Subcutaneous abdominal adipose tissue (tissue), 5 donors: ENCODE measurements at regions not wholly inside any gene's neighbourhood (a gene's known extent, or its start where the extent isn't known, plus 50 kb on each side); places are given as distances from the start of the nearest gene placed in this dataset.

Source experiments
- H3K27ac ChIP-seq: one replicate; pipeline ENCODE4 v1.7.0; 2013; ENCODE audit warnings: low read depth, mild to moderate bottlenecking, inconsistent platforms, low read length, moderate library complexity
- H3K27me3 ChIP-seq, 5 donors: one replicate each; pipeline ENCODE4 v1.7.0; 2013; ENCODE audit warnings: low read length in 5 of 5, inconsistent platforms in 1 of 5; ENCODE audit not compliant: control insufficient read depth in 5 of 5, insufficient read depth in 4 of 5
- H3K36me3 ChIP-seq, 5 donors: one replicate each; pipeline ENCODE4 v1.7.0; 2013; ENCODE audit warnings: low read length in 5 of 5; ENCODE audit not compliant: control insufficient read depth in 5 of 5, insufficient read depth in 5 of 5
- H3K4me1 ChIP-seq, 5 donors: one replicate each; pipeline ENCODE4 v1.7.0; 2013; ENCODE audit warnings: low read length in 5 of 5, mild to moderate bottlenecking in 3 of 5, moderate library complexity in 1 of 5; ENCODE audit not compliant: control insufficient read depth in 5 of 5, insufficient read depth in 5 of 5
- H3K4me3 ChIP-seq, 5 donors: one replicate each; pipeline ENCODE4 v1.7.0; 2013; ENCODE audit warnings: low read length in 5 of 5, low read depth in 1 of 5
- H3K9ac ChIP-seq, 5 donors: one replicate each; pipeline ENCODE4 v1.7.0; 2013; ENCODE audit warnings: low read length in 5 of 5, mild to moderate bottlenecking in 4 of 5, moderate library complexity in 3 of 5
- H3K9me3 ChIP-seq, 5 donors: one replicate each; pipeline ENCODE4 v1.7.0; 2013; ENCODE audit warnings: low read length in 5 of 5; ENCODE audit not compliant: control insufficient read depth in 5 of 5
- donor health status: healthy.
- donor health status: healthy.
- donor health status: healthy.
- donor health status: healthy.
- donor health status: healthy.

DNA sequence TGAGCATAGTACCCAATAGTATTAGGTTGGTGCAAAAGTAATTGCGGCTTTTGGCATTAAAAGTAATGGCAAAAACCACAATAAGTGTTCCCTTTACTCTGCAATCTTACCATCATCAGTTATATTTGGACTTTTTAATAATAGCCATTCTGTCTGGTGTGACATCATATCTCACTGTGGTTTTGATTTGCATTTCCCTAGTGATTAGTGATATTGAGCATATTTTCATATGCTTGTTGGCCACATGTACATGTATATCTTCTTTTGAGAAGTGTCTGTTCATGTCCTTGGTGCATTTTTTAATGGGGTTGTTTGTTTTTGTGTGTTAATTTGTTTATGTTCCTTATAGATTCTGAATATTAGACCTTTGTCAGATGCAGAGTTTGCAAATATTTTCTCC lies 289.9 kb downstream of the FAM170A start:
- Histone ChIP-seq H3K4me3 (no peak overlapping the region), H3K36me3 (no peaks in the 10 kb centered on the region), H3K9me3 (no peaks in the 10 kb centered on the region), H3K4me1 (no peaks in the 10 kb centered on the region), H3K9ac (no peak overlapping the region), H3K27ac (no peak overlapping the region), H3K27me3 (no peaks in the 10 kb centered on the region)

DNA sequence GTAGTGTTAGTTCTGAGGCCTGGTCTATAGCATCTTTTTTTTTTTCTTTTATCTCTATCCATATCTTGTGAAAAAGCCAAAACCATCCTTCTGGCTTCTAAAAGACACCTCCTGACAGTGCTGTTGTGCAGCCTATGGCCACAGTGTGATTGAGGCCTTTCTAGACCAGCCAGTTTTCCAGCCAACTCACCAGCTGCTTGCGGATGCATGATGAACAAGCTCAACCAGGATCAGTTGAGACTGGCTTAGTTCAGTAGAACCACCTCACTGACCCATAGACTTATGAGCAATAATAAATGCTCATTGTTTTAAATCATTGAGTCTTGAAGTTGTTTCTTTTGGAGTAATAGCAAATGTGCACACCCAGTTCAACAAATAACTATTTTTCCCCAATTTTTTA lies 296.9 kb downstream of the FAM170A start:
- no peak overlapping the region for H3K9ac ChIP-seq
- no peaks in the 10 kb centered on the region for H3K27me3 ChIP-seq
- no peaks in the 10 kb centered on the region for H3K36me3 ChIP-seq
- no peak overlapping the region for H3K4me3 ChIP-seq
- H3K4me1 ChIP-seq: no peaks in the 10 kb centered on the region
- H3K9me3 ChIP-seq: no peaks in the 10 kb centered on the region
- H3K27ac ChIP-seq: no peak overlapping the region

DNA sequence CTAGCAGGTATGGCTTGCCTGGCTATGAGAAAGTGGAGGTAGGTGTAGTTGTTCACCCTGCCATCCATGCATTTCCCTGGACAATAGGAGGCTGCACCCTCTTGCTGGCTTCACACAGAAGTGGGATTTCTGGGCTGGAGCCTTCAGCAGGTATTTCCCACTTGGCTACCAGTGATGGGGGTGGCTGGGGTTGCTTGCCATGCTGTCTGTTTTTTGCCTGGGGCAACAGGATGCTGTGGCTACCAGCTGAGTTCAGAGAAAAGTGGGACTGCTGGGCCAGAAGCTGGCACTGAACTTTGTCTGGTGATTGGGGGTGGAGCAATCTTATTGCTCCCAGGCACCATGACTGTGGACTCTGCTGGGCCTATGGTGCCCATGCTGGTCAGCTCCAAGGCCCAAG lies 299.6 kb downstream of the FAM170A start:
- no peak overlapping the region for H3K4me3 ChIP-seq
- H3K36me3 ChIP-seq: no peaks in the 10 kb centered on the region
- H3K4me1 ChIP-seq: no peaks in the 10 kb centered on the region
- no peaks in the 10 kb centered on the region for H3K9me3 ChIP-seq
- H3K27me3 ChIP-seq: no peaks in the 10 kb centered on the region
- H3K9ac ChIP-seq: no peak overlapping the region
- no peak overlapping the region for H3K27ac ChIP-seq

DNA sequence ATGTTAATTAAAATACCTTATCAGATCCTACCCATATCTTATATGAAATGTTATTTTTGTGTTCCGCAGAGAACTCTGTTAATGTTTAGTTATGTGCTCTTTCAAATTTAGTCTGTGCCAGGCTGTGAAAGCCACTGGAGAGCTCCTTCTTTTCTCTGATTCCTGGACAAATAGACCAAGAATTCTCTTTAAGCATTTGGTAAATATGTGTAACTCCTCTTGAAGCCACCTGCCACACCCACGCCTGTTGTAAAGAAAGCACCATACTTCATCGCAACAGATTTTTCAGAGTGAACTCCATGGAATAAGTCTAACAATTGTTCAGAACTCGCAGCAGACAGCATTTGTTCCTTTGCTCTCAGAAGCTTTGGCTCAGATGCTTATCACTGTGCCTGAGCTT lies 301.1 kb downstream of the FAM170A start:
- H3K9me3 ChIP-seq: no peaks in the 10 kb centered on the region
- no peaks in the 10 kb centered on the region for H3K4me1 ChIP-seq
- H3K27ac ChIP-seq: no peak overlapping the region
- no peaks in the 10 kb centered on the region for H3K36me3 ChIP-seq
- no peak overlapping the region for H3K4me3 ChIP-seq
- no peak overlapping the region for H3K9ac ChIP-seq
- H3K27me3 ChIP-seq: no peaks in the 10 kb centered on the region

DNA sequence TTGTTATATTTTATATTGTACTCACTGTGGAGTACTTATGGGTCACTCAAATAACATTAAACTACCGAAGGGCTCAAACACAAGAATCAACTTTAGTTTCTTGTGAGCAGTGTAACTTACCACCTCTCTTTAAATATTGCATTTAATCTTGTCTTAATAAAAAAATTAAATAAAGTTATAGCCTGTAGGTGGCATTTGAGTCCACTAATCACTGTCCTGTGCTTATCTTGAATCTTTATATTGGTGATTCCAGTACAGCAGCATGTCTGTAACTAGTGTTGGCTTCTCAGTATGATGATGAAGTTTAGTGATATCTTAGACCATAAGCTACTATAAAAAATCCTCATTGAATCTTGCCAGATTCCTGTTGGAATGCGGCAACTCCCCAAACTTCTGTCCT lies 313.8 kb downstream of the FAM170A start:
- Histone ChIP-seq H3K4me3 (no peak overlapping the region), H3K36me3 (no peaks in the 10 kb centered on the region), H3K4me1 (no peaks in the 10 kb centered on the region), H3K27ac (no peak overlapping the region), H3K9ac (no peak overlapping the region), H3K27me3 (no peaks in the 10 kb centered on the region), H3K9me3 (peaks cover 0 to 1% (median 0%) of the 10 kb centered on the region in 5 donors)

DNA sequence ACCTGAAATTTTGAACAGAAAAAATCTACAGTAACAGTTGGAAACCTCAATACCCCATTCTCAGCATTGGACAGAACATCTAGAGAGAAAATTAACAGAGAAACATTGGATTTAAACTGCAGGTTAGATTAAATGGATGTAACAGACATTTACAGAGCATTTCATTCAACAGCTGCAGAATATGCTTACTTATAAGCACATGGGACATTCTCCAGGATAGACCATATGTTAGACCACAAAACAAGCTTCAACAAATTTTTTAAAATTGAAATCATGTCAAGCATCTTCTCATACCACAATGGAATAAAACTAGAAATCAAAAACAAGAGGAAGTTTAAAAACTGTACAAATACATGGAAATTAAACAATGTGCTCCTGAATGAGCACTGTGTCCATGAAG lies 316.3 kb downstream of the FAM170A start:
- Histone ChIP-seq H3K4me3 (no peak overlapping the region), H3K27me3 (no peaks in the 10 kb centered on the region), H3K27ac (no peak overlapping the region), H3K4me1 (no peaks in the 10 kb centered on the region), H3K9ac (no peak overlapping the region), H3K36me3 (no peaks in the 10 kb centered on the region), H3K9me3 (no peaks in the 10 kb centered on the region)

DNA sequence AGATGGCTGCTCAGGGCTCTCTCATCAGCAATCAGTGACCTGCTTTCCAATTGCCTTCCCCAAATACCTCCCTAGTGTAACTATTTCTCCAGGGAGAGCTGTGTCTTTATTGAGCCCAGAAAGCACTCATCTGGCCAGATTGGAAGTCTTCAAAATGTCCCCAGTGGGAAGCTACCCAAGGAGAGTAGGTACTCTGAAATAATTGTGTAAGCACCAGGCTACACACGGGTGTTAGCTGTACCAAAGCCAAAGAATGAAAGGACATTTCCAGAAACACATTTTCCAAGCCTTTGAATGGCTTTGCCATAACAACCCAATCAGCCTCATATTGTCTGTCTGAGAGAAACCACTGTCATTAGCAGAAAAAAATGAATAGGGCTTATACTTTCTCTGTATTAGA lies 318.8 kb downstream of the FAM170A start:
- no peaks in the 10 kb centered on the region for H3K9me3 ChIP-seq
- no peaks in the 10 kb centered on the region for H3K27me3 ChIP-seq
- no peak overlapping the region for H3K27ac ChIP-seq
- no peaks in the 10 kb centered on the region for H3K4me1 ChIP-seq
- H3K36me3 ChIP-seq: no peaks in the 10 kb centered on the region
- no peak overlapping the region for H3K4me3 ChIP-seq
- no peak overlapping the region for H3K9ac ChIP-seq

DNA sequence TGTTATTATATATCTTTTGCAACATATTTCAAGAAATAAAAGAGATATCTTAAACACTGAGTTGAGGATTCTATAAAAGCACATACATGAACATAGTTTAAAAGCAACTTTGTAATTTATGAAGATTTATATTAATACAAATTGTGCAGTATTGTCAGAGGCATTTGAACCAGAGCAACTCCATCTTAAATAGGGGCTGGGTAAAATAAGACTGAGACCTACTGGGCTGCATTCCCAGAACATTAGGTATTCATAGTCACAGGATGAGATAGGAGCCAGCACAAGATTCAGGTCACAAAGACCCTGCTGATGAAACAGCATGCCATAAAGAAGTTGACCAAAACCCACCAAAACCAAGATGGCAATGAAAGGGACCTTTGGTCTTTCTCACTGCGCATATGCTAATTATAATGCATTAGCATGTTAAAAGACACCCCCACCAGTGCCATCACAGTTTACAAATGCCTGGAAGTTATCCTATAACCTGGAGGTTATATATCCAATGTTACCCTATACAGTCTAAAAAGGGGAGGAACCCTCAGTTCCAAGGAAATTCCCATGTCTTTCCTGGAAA lies 320.2 kb downstream of the FAM170A start:
- Histone ChIP-seq H3K36me3 (no peaks in the 10 kb centered on the region), H3K9me3 (no peaks in the 10 kb centered on the region), H3K4me1 (no peaks in the 10 kb centered on the region), H3K9ac (no peak overlapping the region), H3K27ac (no peak overlapping the region), H3K27me3 (no peaks in the 10 kb centered on the region), H3K4me3 (no peak overlapping the region)

DNA sequence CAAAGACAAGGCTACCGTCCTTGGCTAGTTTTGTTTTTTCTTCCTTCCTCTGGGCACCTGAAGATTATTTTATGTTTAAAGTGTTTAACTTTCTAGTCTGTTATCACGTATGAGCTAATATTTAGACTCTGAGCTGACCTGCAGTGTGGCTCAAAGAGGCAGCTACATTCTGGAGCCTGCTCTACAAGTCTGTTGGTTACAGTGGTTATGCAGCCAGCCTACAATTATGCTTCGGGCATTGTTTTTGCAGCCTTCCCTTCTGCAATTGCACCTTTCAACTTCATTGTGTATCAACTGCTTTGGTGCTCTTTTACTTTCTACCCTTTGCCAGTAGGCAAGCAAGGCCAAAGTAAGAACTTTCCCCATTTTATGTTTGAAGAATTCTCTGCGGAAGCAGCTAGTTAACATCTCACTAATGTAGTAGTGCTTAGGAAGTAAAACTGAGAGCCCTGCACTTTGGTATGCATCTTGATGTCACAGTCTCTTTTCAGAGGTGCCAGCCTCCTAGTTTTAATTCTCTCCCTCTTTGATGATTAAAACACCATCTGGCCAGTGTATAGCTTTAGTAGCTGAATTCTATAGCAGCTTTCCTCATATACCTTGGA lies 322.1 kb downstream of the FAM170A start:
- Histone ChIP-seq H3K9me3 (no peaks in the 10 kb centered on the region), H3K27me3 (no peaks in the 10 kb centered on the region), H3K27ac (no peak overlapping the region), H3K9ac (no peak overlapping the region), H3K4me1 (no peaks in the 10 kb centered on the region), H3K4me3 (no peak overlapping the region), H3K36me3 (no peaks in the 10 kb centered on the region)

DNA sequence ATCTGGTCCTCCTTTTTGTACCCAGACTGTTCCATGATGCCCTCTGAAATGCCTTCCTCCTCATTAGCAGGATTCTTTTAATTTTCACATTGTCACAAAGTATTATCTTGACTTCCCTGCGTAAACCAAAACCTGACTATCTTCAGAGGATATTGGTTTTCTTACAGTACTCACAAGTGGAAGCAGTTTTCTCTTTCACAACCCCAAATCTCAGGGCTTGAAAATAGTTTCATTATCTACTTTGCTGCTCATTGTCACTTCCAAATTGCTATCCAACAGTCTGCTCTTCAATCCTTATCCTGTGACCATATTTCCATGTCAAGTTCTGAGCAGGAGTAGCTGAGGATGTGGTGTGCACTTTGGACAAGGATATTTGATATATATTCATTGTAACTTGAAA lies 324.1 kb downstream of the FAM170A start:
- H3K4me3 ChIP-seq: no peak overlapping the region
- no peak overlapping the region for H3K9ac ChIP-seq

More for the DNA sequence above, 324.1 kb downstream of the FAM170A start:
- H3K27ac ChIP-seq: no peak overlapping the region
- no peaks in the 10 kb centered on the region for H3K4me1 ChIP-seq
- H3K27me3 ChIP-seq: no peaks in the 10 kb centered on the region
- no peaks in the 10 kb centered on the region for H3K36me3 ChIP-seq
- H3K9me3 ChIP-seq: no peaks in the 10 kb centered on the region
